ENCODE measurements at regions not wholly inside any gene's neighbourhood (a gene's known extent, or its start where the extent isn't known, plus 50 kb on each side); places are given as distances from the start of the nearest gene placed in this dataset.

- no peak for DNase-seq
These were observed 248.0 kb upstream of the FLRT2 start for GRCh38 chr14:85281921-85282320.

DNA sequence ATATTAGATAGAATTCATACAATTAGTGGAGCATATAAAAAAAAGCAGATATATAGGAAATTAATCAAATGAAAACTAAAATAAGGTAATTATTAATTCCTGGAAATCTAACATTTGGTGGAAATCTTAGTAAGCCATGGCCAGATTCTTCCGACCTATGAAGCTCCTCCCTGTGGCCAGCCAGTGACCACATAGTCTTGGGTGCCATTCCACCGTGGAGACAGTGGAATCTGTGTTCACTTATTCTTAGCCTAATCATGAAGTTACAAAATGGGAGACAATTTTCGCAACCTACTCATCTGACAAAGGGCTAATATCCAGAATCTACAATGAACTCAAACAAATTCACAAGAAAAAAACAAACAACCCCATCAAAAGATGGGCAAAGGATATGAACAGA is 241.9 kb upstream of the FLRT2 start:
- DNase-seq: no peak

GRCh38 chr14:85291731-85292130 is 238.2 kb upstream of the FLRT2 start:
- DNase-seq: no peak

DNA sequence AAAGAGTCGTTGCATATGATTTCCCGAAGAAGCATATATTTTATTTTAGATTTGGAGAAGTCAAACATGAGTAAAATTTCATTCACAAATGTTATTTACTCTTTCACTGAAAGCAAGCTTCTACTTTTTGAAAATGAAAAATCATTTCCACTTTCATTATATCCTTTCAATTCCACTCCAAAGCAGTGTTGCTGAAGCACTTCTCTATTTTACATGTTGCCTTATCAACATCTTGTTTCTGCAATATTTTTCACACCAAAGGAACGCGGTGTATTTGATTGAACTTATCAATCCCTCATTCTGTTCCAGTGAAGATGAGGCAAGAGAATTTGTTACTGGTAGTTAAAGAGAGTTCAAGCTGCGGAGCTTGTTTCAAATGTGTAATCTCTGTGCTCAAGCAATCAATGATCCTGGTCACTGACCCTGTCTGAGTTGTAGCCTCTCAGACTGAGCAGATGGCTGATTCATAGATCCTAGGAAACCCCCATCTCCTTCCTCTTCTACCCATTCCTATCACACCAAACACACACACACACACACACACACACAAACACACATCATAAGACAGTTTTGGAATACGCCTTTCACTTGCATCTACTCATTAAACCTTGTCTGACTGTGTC is 236.2 kb upstream of the FLRT2 start:
- DNase-seq: no peak

GRCh38 chr14:85295318-85295717 is 234.6 kb upstream of the FLRT2 start:
- no peak for DNase-seq

DNA sequence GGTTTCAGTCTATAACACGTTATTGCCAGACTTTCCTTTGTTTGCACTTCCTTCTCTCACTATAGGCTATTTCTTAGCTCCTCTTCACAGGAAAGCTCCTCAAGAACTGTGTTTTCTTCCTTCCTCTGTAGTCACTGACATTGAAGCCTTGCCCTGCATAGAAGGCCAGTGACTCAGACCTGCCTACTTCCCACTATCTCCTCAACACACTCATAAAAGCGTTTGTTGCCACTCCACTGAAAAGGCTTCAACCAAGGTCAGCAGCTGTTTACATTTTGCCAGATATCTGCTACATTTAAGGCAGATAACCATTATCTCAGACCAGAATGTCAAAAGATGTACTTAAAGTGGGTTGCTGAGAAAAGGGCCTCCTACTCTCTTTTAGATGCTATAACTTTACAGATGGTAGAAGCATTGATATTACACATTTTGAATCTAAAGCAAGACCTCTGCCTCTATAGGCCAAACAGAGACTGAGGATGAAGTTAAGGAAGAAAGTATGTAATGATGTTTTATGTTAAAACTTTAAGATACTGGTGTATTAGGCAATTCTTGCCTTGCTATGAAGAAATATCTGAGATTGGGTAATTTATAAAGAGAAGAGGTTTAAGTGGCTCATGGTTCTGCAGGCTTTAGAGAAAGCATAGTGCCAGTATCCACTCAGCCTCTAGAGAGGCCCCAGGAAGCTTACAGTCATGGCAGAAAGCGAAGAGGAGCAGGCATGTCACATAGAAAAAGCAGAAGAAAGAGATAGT is 233.3 kb upstream of the FLRT2 start:
- no peak for DNase-seq

DNA sequence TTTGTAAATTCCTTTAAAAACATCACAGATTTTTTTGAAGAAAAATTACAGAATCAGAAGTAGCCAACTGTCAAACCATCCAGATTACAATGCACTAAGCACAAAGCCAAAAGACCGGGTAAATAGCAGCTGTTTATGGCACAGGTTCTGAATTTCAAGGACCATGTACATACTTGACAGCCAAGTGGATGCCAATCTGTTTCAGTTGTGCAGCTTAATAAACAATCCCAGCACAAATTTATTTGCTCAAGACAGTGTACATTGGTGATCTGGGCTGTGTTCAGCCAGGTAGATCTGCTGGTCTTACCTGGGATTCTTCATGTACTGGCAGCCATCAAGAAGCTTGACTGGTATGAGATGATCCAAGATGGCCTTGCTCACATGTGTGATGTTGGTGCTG is 229.8 kb upstream of the FLRT2 start:
- DNase-seq: no peak

DNA sequence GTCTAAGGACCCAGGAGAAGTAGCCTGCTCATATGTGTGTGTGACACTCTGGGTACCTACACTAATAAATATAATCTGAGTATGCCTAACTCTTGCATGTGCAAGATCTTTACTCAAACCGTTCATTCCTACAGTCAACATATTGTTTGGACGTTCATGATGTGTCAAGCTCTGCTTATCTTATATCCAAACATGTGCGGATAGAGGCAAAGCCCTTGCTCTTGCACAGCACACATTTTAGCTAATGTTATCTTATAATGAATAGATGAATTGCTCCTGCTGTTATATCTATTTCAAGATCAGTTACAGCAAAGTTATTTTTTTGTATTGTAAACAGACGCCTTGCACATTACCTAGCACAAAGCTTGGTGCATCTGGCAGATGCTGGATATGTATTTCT is 228.4 kb upstream of the FLRT2 start:
- no peak for DNase-seq

GRCh38 chr14:85306024-85306423 is 223.9 kb upstream of the FLRT2 start:
- no peak for DNase-seq

GRCh38 chr14:85308531-85309300 is 221.2 kb upstream of the FLRT2 start:
- DNase-seq: no peak

GRCh38 chr14:85310491-85311272 is 219.3 kb upstream of the FLRT2 start:
- no peak for DNase-seq

DNA sequence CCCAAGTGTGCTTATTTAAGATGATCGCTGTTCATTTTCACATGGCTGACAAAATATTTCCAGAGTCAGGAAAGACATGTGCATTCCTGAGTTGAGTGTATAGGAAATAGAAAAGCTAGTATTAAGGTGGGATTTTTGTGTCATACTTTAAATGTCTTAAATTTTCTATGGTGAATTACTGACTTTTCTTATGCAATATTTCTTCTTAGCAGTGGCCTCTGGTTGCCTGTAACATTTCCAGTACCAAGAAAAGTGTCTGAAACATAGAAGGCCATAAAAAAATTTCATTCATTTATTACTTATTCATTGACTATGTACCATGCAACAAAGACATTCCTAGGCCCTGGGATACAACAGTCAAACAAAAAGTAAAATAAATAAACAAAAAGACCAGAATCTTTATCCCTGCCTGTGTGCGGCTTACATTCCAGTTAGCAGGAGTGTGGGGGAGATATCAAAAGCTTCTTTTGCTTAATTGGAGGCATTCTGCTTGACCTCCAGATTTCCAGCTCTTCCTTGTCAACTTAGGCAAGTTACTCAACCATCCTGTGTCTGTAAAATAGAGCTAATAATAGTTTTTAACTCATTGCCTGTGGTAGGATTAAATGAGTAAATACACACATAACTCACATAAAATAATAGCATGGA is 216.3 kb upstream of the FLRT2 start:
- DNase-seq: no peak

- no peak for DNase-seq
These were observed 214.7 kb upstream of the FLRT2 start for GRCh38 chr14:85315290-85315689.

DNA sequence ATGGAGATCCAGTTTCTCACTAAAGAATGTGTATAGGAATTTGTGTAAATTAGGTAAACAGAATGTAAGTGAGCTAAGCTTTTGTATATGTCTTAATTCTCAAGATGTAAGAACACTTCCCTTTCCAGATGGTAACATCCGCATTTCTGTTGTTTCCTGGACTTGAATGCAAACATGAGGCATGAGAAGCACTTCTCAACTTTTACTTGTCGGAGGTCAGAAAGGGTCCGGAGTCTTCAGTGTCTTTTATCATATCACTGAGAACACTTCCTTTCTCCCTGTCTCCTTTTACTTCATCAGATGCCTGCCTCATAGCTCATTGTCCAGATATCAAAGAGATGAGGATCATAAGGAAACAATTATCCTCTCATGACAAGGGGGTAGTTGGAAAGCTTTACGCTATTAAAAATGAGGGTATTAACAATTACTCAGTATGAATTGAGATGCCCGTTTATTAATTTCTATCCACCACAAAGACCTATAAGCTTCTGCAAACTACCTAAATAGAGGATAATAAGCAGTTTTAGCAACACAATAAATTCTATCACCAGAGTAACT is 214.1 kb upstream of the FLRT2 start:
- DNase-seq: no peak

- no peak for DNase-seq
These were observed 213.1 kb upstream of the FLRT2 start for GRCh38 chr14:85316701-85317410.

GRCh38 chr14:85317491-85318021 is 212.4 kb upstream of the FLRT2 start:
- no peak for DNase-seq

DNA sequence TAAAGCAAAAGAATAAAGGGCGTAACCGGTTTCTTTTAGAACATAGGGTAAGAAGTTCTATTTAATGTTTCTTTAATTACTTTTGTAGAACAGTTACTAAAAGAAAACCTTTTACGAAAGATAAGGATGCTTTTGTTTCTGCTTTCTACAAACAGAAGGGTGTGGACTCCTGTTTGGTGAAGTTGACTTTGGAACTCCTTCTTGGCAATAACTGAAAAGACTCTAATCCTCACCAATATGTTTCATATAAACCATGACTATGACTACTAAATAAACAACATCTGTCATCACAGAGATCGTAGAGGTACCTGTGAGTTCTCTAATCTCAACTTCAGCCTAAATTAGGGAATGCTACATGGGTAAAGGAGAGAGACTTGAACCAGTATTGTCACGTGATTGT is 210.8 kb upstream of the FLRT2 start:
- DNase-seq: no peak

DNA sequence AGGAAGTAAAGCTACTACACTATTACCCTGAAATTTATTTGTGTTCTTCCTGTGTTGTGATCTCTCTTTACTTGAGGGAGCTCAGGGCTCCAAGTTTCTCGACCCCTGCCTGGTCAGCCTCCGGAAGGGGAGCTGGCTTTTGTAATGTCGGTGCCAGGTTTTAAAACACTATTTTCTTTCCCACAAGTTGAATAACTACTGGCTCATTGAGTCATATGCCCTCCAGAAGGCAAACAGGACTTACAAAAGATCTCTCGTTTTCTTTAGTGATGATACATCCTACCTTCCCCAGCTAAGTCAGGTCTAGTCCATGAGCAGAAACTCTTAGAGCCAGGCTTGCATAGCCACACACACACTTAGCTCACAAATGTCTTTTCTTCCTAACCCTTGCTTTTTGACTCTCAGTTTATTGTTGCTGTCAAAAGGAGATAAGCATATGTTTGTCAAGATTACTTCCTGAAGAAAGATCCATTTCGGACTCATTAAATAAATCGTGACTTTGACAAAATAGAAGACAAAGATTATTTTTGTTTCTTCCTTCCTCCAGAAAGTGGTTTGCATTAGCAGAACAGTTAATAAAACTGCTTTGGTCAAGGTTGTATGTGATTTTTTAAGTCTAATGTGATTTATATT is 209.8 kb upstream of the FLRT2 start:
- DNase-seq: no peak

- no peak for DNase-seq
These were observed 204.6 kb upstream of the FLRT2 start for GRCh38 chr14:85325134-85326017.

DNA sequence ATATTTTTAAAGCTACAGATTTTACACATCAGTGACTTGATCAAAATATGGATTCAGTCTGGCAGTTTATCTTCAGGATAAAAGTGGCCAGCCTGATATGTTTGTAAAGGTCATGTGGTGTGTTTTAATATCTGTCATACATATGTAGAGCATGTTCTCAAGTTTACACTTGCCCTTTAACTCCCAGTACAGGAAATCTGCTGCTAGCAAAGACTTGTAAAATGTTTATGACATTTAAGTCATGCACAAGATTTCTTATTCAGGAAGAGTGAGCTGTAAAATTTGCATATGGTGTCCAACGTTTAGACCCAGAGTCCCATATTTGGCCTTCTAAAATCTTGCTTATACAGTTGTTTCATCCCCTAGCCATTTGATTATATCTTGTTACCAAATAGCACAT is 197.5 kb upstream of the FLRT2 start:
- no peak for DNase-seq

Data from SHP77 (cell line).